Osteocyte (in vitro differentiated cells): ENCODE measurements at regions not wholly inside any gene's neighbourhood (a gene's known extent, or its start where the extent isn't known, plus 50 kb on each side); places are given as distances from the start of the nearest gene placed in this dataset.
"Not testable (repeated sequence)": the region's sequence is repeated elsewhere in the genome, so short reads cannot be mapped to it uniquely, and the experiment has no call there.

Source experiments
- DNase-seq: peaks from one replicate; pipeline ENCODE4 v3.0.0; 2021; ENCODE audit warnings: mixed read lengths; ENCODE audit not compliant: unreplicated experiment; ENCODE audit errors: extremely low spot score
- H3K27ac Mint-ChIP-seq: one replicate; pipeline ENCODE4 v1.8.0; 2021; ENCODE audit warnings: mild to moderate bottlenecking, mixed read lengths; ENCODE audit not compliant: unreplicated experiment
- H3K27me3 Mint-ChIP-seq: one replicate; pipeline ENCODE4 v1.8.0; 2021; ENCODE audit warnings: mixed read lengths; ENCODE audit not compliant: unreplicated experiment
- H3K36me3 Mint-ChIP-seq: one replicate; pipeline ENCODE4 v1.8.0; 2021; ENCODE audit warnings: mixed read lengths; ENCODE audit not compliant: unreplicated experiment
- H3K4me1 Mint-ChIP-seq: one replicate; pipeline ENCODE4 v1.8.0; 2021; ENCODE audit warnings: mixed read lengths; ENCODE audit not compliant: unreplicated experiment
- H3K4me3 Mint-ChIP-seq: one replicate; pipeline ENCODE4 v1.8.0; 2021; ENCODE audit warnings: mild to moderate bottlenecking, moderate library complexity, mixed read lengths; ENCODE audit not compliant: unreplicated experiment
- H3K9me3 Mint-ChIP-seq: one replicate; pipeline ENCODE4 v1.8.0; 2021; ENCODE audit warnings: mixed read lengths; ENCODE audit not compliant: unreplicated experiment
- TF ChIP-seq, protein P1 (sequence below): fragments of 200-600 bp; sonication (generic); IDR thresholded peaks from 2 replicates; pipeline ENCODE4 v1.5.0; 2021; ENCODE audit warnings: antibody characterized with exemption, mild to moderate bottlenecking, moderate library complexity

DNA sequence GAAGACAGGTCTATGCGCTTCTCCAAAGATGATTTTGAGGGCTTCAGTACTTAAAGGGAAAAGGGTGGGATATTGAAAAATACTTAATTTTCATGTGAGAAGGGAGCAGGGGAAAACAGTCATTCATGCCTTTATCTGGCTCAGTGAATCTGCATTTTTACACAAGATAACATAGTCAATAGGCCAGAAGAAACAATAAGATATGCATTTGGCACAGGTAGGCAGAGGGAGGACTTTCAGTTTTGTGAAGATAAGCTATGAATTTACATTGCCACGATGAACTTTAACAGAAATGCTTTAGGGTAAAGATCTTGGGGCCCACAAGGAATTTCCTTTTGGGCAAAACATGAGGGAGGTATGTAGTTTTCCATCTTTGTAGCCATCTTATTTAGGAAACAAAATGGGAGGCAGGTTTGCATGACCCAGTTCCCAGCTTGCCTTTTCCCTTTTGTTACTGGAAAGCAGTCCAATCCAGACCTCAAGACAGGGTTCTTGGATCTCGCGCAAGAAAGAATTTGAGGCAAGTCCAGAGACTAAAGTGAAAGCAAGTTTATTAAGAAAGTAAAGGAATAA is 504.2 kb downstream of the IGSF11 start:
- H3K4me1 Mint-ChIP-seq = peaks cover 4% of the 10 kb centered on the region
- DNase-seq = no peak
- no peak overlapping the region for H3K27ac Mint-ChIP-seq
- no peak overlapping the region for H3K4me3 Mint-ChIP-seq
- H3K36me3 Mint-ChIP-seq = no peaks in the 10 kb centered on the region
- H3K9me3 Mint-ChIP-seq = no peaks in the 10 kb centered on the region
- TF ChIP-seq, protein P1, sequence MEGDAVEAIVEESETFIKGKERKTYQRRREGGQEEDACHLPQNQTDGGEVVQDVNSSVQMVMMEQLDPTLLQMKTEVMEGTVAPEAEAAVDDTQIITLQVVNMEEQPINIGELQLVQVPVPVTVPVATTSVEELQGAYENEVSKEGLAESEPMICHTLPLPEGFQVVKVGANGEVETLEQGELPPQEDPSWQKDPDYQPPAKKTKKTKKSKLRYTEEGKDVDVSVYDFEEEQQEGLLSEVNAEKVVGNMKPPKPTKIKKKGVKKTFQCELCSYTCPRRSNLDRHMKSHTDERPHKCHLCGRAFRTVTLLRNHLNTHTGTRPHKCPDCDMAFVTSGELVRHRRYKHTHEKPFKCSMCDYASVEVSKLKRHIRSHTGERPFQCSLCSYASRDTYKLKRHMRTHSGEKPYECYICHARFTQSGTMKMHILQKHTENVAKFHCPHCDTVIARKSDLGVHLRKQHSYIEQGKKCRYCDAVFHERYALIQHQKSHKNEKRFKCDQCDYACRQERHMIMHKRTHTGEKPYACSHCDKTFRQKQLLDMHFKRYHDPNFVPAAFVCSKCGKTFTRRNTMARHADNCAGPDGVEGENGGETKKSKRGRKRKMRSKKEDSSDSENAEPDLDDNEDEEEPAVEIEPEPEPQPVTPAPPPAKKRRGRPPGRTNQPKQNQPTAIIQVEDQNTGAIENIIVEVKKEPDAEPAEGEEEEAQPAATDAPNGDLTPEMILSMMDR = no peak
- no peaks in the 10 kb centered on the region for H3K27me3 Mint-ChIP-seq

DNA sequence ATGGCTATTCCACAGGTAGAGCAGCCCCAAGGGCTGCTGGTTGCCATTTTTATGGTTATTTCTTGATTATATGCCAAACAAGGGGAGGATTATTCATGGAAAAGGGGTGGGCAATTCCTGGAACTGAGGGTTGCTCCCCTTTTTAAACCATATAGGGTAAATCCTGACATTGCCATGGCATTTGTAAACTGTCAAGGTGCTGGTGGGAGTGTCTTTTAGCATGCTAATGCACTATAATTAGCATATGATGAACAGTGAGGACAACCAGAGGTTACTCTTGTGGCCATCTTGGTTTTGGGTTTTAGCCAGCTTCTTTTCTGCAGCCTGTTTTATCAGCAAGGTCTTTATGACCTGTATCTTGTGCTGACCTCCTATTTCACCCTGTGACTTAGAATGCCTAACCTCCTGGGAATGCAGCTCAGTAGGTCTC is 503.7 kb downstream of the IGSF11 start:
- not testable (repeated sequence) for H3K9me3 Mint-ChIP-seq, H3K4me3 Mint-ChIP-seq, H3K4me1 Mint-ChIP-seq, H3K36me3 Mint-ChIP-seq, H3K27ac Mint-ChIP-seq, DNase-seq, H3K27me3 Mint-ChIP-seq

DNA sequence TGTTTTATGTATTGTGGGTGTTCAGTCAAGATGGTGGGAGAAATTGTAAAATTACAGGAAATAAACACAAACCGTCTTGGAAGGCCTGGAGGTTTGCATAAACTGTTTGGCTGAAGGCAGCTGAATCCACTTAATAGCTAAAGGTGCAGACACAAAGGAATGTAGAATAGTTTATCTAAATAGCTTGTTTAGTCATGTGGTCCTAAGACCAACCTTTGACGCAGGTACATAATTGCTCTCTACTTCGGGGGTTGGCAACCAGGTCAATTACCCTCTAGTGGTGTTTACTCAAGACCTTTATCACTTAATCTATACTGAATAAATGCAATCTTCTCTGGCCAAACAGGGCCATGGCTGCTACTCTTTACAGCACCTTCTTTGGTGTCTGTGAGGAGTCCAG is 502.8 kb downstream of the IGSF11 start:
- no peaks in the 10 kb centered on the region for H3K27me3 Mint-ChIP-seq
- TF ChIP-seq, protein P1 = no peak
- peaks cover 4% of the 10 kb centered on the region for H3K4me1 Mint-ChIP-seq
- H3K4me3 Mint-ChIP-seq = no peak overlapping the region
- H3K27ac Mint-ChIP-seq = no peak overlapping the region
- H3K36me3 Mint-ChIP-seq = no peaks in the 10 kb centered on the region
- H3K9me3 Mint-ChIP-seq = no peaks in the 10 kb centered on the region
- no peak for DNase-seq

DNA sequence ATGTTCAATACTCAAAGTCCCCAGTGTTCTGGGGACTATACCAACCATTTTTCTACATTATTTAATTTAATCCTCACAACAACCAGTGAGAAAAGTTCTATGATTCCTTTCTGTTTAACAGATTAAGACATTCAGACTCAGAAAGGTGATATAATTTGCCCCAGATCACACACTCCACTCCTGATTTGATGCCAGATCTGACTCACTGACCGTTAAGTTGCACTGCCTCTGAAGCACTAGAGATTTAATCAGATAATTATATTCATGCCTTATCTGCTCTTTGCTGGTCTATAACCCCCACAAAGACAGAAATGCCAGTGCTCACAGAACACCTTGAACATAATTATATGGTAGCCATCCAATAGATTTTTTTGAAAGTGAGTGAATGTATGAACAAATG is 501.0 kb downstream of the IGSF11 start:
- H3K4me1 Mint-ChIP-seq = no peaks in the 10 kb centered on the region
- H3K27me3 Mint-ChIP-seq = no peaks in the 10 kb centered on the region
- H3K36me3 Mint-ChIP-seq = no peaks in the 10 kb centered on the region
- TF ChIP-seq, protein P1 = no peak
- DNase-seq = no peak
- no peak overlapping the region for H3K4me3 Mint-ChIP-seq
- H3K9me3 Mint-ChIP-seq = no peaks in the 10 kb centered on the region
- H3K27ac Mint-ChIP-seq = no peak overlapping the region

DNA sequence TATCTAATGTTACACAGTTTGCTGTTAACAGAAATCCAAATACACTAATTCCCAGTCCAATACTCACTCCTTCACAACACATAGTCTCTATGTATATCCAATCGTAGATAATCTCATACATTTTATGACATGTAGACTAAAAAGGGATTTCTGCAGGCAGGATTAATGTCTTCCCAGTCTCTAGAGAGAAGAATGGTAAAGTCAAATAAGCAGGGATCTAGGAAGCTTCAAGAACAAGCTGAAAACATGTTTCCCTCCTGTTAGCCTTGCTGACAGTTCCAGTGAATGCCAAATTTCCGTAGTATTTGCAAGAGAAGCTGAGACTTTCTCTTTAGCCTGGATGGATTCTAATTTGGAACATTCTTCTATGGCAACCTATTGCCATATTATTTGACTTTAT is 500.1 kb downstream of the IGSF11 start:
- Mint-ChIP-seq H3K36me3 (no peaks in the 10 kb centered on the region), H3K4me1 (no peaks in the 10 kb centered on the region), H3K27me3 (no peaks in the 10 kb centered on the region), H3K27ac (no peak overlapping the region), H3K4me3 (no peak overlapping the region), H3K9me3 (no peaks in the 10 kb centered on the region)
- no peak for DNase-seq
- TF ChIP-seq, protein P1 = no peak

DNA sequence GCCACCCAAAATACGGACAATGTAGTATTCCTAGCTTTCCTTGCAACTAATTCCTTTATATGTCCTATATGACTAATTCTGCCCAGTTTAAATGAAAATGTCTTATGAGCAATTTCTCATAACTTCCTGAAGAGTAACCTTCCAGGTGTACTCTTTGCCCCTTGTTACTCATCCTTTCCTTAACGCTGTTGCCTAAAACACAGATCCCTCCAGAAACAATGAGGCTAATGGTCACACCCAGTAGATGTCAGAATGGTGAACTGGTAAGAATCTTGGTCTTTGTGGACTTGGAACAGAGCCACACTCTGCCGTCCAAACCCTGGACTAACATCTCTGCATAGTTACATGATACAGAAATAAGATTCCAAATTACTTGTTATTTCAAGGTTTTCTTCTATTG is 497.9 kb downstream of the IGSF11 start:
- Mint-ChIP-seq H3K9me3 (no peaks in the 10 kb centered on the region), H3K27me3 (no peaks in the 10 kb centered on the region), H3K4me3 (no peak overlapping the region)

More for the DNA sequence above, 497.9 kb downstream of the IGSF11 start:
- Mint-ChIP-seq H3K27ac (no peak overlapping the region), H3K4me1 (no peaks in the 10 kb centered on the region), H3K36me3 (no peaks in the 10 kb centered on the region)
- TF ChIP-seq, protein P1 = no peak
- no peak for DNase-seq
